Activated CD4-positive, alpha-beta T cell treated with anti-CD3 and anti-CD28 coated beads, Interleukin-2, amount 10 ng/mL, durations not matched to agents 7 days and 5 days (primary cell): ENCODE measurements at regions not wholly inside any gene's neighbourhood (a gene's known extent, or its start where the extent isn't known, plus 50 kb on each side); places are given as distances from the start of the nearest gene placed in this dataset.

Source experiments
- CTCF ChIA-PET: fragments of 350-600 bp; sonication (Branson Sonifier 250); formaldehyde crosslinking; loops from one replicate; lab custom pipeline; 2021; ENCODE audit warnings: antibody characterized with exemption; lab: Charles Lee
- POLR2A ChIA-PET: fragments of 350-600 bp; sonication (Branson Sonifier 250); formaldehyde crosslinking; loops from one replicate; lab custom pipeline; 2021; ENCODE audit warnings: antibody characterized with exemption; lab: Charles Lee
- DNase-seq: peaks from one replicate; pipeline ENCODE4 v3.0.0-alpha.2; 2020
- H3K27ac Mint-ChIP-seq: one replicate; pipeline ENCODE4 v1.8.0; 2021; ENCODE audit warnings: mild to moderate bottlenecking, moderate library complexity, mixed read lengths
- H3K27me3 Mint-ChIP-seq: one replicate; pipeline ENCODE4 v1.8.0; 2021; ENCODE audit warnings: mixed read lengths
- H3K36me3 Mint-ChIP-seq: one replicate; pipeline ENCODE4 v1.8.0; 2021; ENCODE audit warnings: low read depth, mixed read lengths
- H3K4me1 Mint-ChIP-seq: one replicate; pipeline ENCODE4 v1.8.0; 2021; ENCODE audit warnings: mixed read lengths
- H3K4me3 Mint-ChIP-seq: one replicate; pipeline ENCODE4 v1.8.0; 2021; ENCODE audit warnings: mild to moderate bottlenecking, moderate library complexity, mixed read lengths
- H3K9me3 Mint-ChIP-seq: one replicate; pipeline ENCODE4 v1.8.0; 2021; ENCODE audit warnings: mixed read lengths

GRCh38 chr4:18981234-18981615 lies 959.7 kb upstream of the LCORL start:
- no peaks in the 10 kb centered on the region for H3K4me1 Mint-ChIP-seq
- ChIA-PET POLR2A (no interaction called here), CTCF (no interaction called here)
- H3K4me3 Mint-ChIP-seq, result no peak overlapping the region
- H3K9me3 Mint-ChIP-seq, result peaks cover 4% of the 10 kb centered on the region
- no peaks in the 10 kb centered on the region for H3K27me3 Mint-ChIP-seq
- no peak for DNase-seq
- no peaks in the 10 kb centered on the region for H3K36me3 Mint-ChIP-seq
- H3K27ac Mint-ChIP-seq, result no peak overlapping the region

DNA sequence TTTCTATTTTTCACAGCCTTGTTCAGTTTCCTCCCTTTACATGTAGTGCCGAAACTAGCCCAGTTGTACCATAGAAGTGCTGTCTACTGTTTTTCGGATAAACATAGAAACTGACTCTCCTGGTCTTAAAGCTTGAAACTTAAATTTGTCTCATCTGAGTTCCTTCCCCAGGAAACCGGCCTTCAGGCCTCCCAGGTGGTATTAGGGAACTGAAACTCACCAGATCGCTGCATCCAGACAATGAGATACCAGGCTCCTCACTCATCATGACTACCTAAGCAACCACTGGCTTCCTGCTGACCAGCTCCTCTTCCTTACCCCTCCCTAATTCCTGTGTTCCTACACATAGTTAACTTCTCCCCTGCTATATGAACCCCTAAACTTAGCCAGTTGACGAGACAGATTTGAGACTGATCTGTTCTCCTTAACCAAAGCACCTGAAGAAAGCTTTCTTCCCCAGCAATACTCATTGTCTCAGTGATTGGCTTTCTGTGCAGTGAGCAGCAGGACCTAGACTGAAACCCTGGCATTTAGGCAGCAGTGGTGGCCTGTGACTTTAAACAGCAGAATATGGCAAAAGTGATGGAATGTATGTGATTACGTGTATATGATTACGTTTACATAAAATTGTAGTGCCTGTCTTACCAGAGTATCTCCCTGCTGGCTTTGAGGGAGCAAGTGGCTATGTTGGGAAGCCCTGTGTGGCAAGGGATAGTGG lies 959.1 kb upstream of the LCORL start:
- DNase-seq, result no peak
- ChIA-PET CTCF (no interaction called here), POLR2A (no interaction called here)
- Mint-ChIP-seq H3K27ac (no peak overlapping the region), H3K4me3 (no peak overlapping the region), H3K36me3 (no peaks in the 10 kb centered on the region), H3K4me1 (no peaks in the 10 kb centered on the region), H3K9me3 (peaks cover 4% of the 10 kb centered on the region), H3K27me3 (no peaks in the 10 kb centered on the region)

- Mint-ChIP-seq H3K4me1 (no peaks in the 10 kb centered on the region), H3K4me3 (no peak overlapping the region), H3K36me3 (no peaks in the 10 kb centered on the region), H3K27me3 (no peaks in the 10 kb centered on the region), H3K9me3 (peaks cover 3% of the 10 kb centered on the region), H3K27ac (no peak overlapping the region)
- CTCF ChIA-PET, result no interaction called here
- POLR2A ChIA-PET, result no interaction called here
- no peak for DNase-seq
Measured at GRCh38 chr4:18976884-18977283, 955.3 kb upstream of the LCORL start.

- Mint-ChIP-seq H3K4me1 (no peaks in the 10 kb centered on the region), H3K9me3 (peaks cover 3% of the 10 kb centered on the region), H3K4me3 (no peak overlapping the region), H3K36me3 (no peaks in the 10 kb centered on the region), H3K27ac (no peak overlapping the region), H3K27me3 (no peaks in the 10 kb centered on the region)
- DNase-seq, result no peak
- POLR2A ChIA-PET, result no interaction called here
- CTCF ChIA-PET, result no interaction called here
Measured at GRCh38 chr4:18975916-18976808, 954.6 kb upstream of the LCORL start.

GRCh38 chr4:18973296-18973695 lies 951.7 kb upstream of the LCORL start:
- Mint-ChIP-seq H3K4me1 (no peaks in the 10 kb centered on the region), H3K9me3 (peaks cover 3% of the 10 kb centered on the region), H3K27ac (no peak overlapping the region), H3K36me3 (no peaks in the 10 kb centered on the region), H3K4me3 (no peak overlapping the region), H3K27me3 (no peaks in the 10 kb centered on the region)
- CTCF ChIA-PET, result no interaction called here
- POLR2A ChIA-PET, result no interaction called here
- no peak for DNase-seq

GRCh38 chr4:18961879-18962278 lies 940.3 kb upstream of the LCORL start:
- POLR2A ChIA-PET, result no interaction called here
- H3K27me3 Mint-ChIP-seq, result no peaks in the 10 kb centered on the region
- H3K4me1 Mint-ChIP-seq, result no peaks in the 10 kb centered on the region
- H3K9me3 Mint-ChIP-seq, result peaks cover 4% of the 10 kb centered on the region
- H3K27ac Mint-ChIP-seq, result no peak overlapping the region
- no peak for DNase-seq
- H3K4me3 Mint-ChIP-seq, result no peak overlapping the region
- CTCF ChIA-PET, result no interaction called here
- H3K36me3 Mint-ChIP-seq, result no peaks in the 10 kb centered on the region

DNA sequence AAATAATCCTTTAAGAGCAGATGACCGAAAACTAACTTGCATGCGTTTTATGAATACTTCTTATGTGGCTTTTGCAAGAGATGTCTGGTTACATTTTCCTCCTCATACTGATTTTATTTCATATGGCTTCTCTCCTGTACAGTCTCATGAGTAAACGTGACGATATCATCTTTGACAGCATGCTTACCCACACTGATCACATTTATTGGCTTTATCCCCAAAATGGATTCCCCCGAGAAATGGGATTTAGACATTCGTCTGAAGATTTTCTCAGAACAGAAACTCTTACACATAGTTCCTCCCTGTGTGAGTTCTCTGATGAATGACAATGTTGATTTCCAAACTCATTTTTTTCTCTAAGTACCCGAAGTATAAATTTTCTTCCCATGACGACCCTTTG lies 939.7 kb upstream of the LCORL start:
- POLR2A ChIA-PET, result no interaction called here
- DNase-seq, result no peak
- no peaks in the 10 kb centered on the region for H3K36me3 Mint-ChIP-seq
- H3K27me3 Mint-ChIP-seq, result no peaks in the 10 kb centered on the region
- CTCF ChIA-PET, result no interaction called here
- H3K4me3 Mint-ChIP-seq, result no peak overlapping the region
- H3K9me3 Mint-ChIP-seq, result peaks cover 4% of the 10 kb centered on the region
- H3K27ac Mint-ChIP-seq, result no peak overlapping the region
- no peaks in the 10 kb centered on the region for H3K4me1 Mint-ChIP-seq

DNA sequence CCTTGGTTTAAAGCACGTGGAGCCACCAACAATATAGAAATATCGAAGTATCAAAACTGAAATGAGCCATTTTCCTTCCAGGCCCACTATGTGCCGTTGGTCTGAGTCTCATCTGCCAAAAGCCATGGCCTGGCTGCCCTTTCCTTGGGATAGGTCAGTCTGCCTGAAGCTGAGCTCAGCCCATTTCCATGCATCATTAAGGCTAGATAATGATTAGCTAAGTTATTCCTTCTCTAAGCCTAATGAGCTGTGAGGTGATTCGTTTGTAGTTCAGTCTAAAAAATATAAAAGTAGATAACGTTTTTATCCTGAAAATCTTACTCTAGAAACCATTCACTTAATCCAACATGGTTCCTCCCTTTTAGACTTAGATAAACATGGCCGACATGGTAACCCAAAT lies 936.2 kb upstream of the LCORL start:
- Mint-ChIP-seq H3K27me3 (no peaks in the 10 kb centered on the region), H3K4me3 (no peak overlapping the region), H3K9me3 (peaks cover 7% of the 10 kb centered on the region), H3K4me1 (no peaks in the 10 kb centered on the region), H3K27ac (no peak overlapping the region), H3K36me3 (no peaks in the 10 kb centered on the region)
- ChIA-PET POLR2A (no interaction called here), CTCF (no interaction called here)
- no peak for DNase-seq

- no peaks in the 10 kb centered on the region for H3K36me3 Mint-ChIP-seq
- no peak for DNase-seq
- H3K4me1 Mint-ChIP-seq, result no peaks in the 10 kb centered on the region
- no peak overlapping the region for H3K4me3 Mint-ChIP-seq
- POLR2A ChIA-PET, result no interaction called here
- peaks cover 7% of the 10 kb centered on the region for H3K9me3 Mint-ChIP-seq
- CTCF ChIA-PET, result no interaction called here
- no peaks in the 10 kb centered on the region for H3K27me3 Mint-ChIP-seq
- no peak overlapping the region for H3K27ac Mint-ChIP-seq
Measured at GRCh38 chr4:18954538-18954937, 933.0 kb upstream of the LCORL start.

- Mint-ChIP-seq H3K36me3 (no peaks in the 10 kb centered on the region), H3K9me3 (peaks cover 5% of the 10 kb centered on the region), H3K27me3 (no peaks in the 10 kb centered on the region), H3K4me3 (no peak overlapping the region), H3K4me1 (no peaks in the 10 kb centered on the region), H3K27ac (no peak overlapping the region)
- CTCF ChIA-PET, result no interaction called here
- POLR2A ChIA-PET, result no interaction called here
- DNase-seq, result no peak
Measured at GRCh38 chr4:18953613-18954012, 932.1 kb upstream of the LCORL start.

DNA sequence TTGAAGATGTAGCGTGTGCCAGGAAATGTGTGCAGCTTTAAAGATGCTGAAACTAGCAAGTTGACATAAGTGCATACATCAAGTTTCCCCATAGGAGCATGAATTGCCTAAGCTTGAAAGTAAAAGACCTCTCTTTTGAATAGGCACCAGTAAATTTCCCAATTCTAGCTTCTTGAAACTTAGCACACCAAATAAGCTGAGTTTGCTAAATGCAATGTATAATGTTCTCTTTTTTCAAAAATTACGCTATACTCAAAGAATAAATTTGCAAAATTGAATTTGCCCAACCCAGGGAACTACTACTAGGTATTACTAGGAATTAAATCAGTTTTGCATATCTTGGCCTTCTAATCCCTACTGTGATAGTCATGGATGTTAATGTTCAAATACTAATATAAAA lies 923.9 kb upstream of the LCORL start:
- no peak for DNase-seq
- Mint-ChIP-seq H3K4me1 (no peaks in the 10 kb centered on the region), H3K36me3 (no peaks in the 10 kb centered on the region), H3K27me3 (no peaks in the 10 kb centered on the region), H3K9me3 (peaks cover 4% of the 10 kb centered on the region), H3K27ac (no peak overlapping the region), H3K4me3 (no peak overlapping the region)
- ChIA-PET CTCF (no interaction called here), POLR2A (no interaction called here)

DNA sequence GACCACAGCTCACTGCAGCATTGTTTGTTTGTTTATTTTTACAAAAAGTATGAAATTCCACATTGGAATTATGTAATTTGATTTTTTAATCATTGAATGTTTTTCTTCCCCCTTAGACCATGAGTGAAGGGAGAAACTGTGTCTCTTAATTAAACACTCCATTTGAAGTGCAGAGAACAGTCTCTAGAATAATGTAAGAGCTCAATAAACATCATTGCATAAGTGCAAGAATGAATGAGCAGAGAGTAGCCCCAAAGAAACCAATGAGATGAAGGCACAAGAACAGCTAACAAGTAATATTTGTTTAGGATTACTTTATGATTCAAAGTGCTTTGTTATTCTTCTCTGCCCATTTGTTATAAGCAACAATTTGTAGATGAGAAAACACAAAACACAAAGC lies 921.3 kb upstream of the LCORL start:
- no peaks in the 10 kb centered on the region for H3K4me1 Mint-ChIP-seq
- CTCF ChIA-PET, result no interaction called here
- peaks cover 7% of the 10 kb centered on the region for H3K9me3 Mint-ChIP-seq
- POLR2A ChIA-PET, result no interaction called here
- no peaks in the 10 kb centered on the region for H3K36me3 Mint-ChIP-seq
- H3K4me3 Mint-ChIP-seq, result no peak overlapping the region
- no peaks in the 10 kb centered on the region for H3K27me3 Mint-ChIP-seq
- H3K27ac Mint-ChIP-seq, result no peak overlapping the region
- DNase-seq, result no peak

- Mint-ChIP-seq H3K4me3 (no peak overlapping the region), H3K36me3 (no peaks in the 10 kb centered on the region)
- CTCF ChIA-PET, result no interaction called here
Measured at GRCh38 chr4:18938343-18939099, 917.0 kb upstream of the LCORL start.

More at GRCh38 chr4:18938343-18939099, 917.0 kb upstream of the LCORL start:
- POLR2A ChIA-PET, result no interaction called here
- Mint-ChIP-seq H3K27ac (no peak overlapping the region), H3K4me1 (no peaks in the 10 kb centered on the region), H3K27me3 (no peaks in the 10 kb centered on the region), H3K9me3 (peaks cover 9% of the 10 kb centered on the region)
- no peak for DNase-seq
